Peyer's patch (tissue), 4 donors: ENCODE measurements at regions not wholly inside any gene's neighbourhood (a gene's known extent, or its start where the extent isn't known, plus 50 kb on each side); places are given as distances from the start of the nearest gene placed in this dataset.

ENCODE experiments used
- POLR2A ChIP-seq, 2 donors: fragments of 450-650 bp; IDR thresholded peaks; one replicate each; pipeline ENCODE4 v1.5.1; 2017; ENCODE audit warnings: antibody characterized with exemption in 2 of 2, mild to moderate bottlenecking in 2 of 2, moderate library complexity in 2 of 2
- TF ChIP-seq, protein P1 (sequence below), 6 experiments: fragments of 450-650 bp in 4 of 6; fragments of 200-600 bp in 2 of 6; sonication (generic) in 1 of 6; IDR thresholded peaks; one replicate each; pipeline ENCODE4 v1.5.1; 2017 to 2019; ENCODE audit warnings: antibody characterized with exemption in 6 of 6, mild to moderate bottlenecking in 3 of 6, moderate library complexity in 1 of 6

DNA sequence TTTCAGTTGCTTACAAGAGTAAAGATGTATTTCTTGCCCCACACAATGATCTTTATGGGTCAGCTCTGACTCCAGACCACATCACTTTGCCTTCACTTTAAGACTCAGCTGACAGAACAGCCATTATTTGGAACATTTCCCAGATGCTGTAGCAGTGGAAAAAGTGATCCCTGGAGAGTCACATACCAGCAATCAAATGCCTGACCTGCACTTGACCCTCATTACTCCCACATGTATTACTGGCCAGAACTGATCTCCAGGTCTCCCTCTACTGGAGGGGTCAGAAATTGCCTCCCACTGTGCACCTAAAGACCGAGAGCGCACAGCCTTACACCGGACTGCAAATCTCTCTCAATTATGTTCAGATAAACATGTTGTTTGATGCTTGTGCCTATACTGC, 88.6 kb upstream of the ZNF385D start:
- TF ChIP-seq, protein P1, sequence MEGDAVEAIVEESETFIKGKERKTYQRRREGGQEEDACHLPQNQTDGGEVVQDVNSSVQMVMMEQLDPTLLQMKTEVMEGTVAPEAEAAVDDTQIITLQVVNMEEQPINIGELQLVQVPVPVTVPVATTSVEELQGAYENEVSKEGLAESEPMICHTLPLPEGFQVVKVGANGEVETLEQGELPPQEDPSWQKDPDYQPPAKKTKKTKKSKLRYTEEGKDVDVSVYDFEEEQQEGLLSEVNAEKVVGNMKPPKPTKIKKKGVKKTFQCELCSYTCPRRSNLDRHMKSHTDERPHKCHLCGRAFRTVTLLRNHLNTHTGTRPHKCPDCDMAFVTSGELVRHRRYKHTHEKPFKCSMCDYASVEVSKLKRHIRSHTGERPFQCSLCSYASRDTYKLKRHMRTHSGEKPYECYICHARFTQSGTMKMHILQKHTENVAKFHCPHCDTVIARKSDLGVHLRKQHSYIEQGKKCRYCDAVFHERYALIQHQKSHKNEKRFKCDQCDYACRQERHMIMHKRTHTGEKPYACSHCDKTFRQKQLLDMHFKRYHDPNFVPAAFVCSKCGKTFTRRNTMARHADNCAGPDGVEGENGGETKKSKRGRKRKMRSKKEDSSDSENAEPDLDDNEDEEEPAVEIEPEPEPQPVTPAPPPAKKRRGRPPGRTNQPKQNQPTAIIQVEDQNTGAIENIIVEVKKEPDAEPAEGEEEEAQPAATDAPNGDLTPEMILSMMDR (IDR thresholded peaks at IDR 0.05), result no peak
- no peak for TF ChIP-seq POLR2A (IDR thresholded peaks at IDR 0.05)
